Fibroblast of lung (primary cell): ENCODE measurements at regions not wholly inside any gene's neighbourhood (a gene's known extent, or its start where the extent isn't known, plus 50 kb on each side); places are given as distances from the start of the nearest gene placed in this dataset.

Experiments
- EZH2 ChIP-seq: IDR thresholded peaks from 2 replicates; pipeline ENCODE4 v1.5.1; 2012; ENCODE audit warnings: low read length, control low read depth, mild to moderate bottlenecking; ENCODE audit errors: missing control alignments
- TF ChIP-seq, protein P1 (sequence below), 2 donors: IDR thresholded peaks in 1 of 2; conservative IDR thresholded peaks in 1 of 2; 1 replicate in 1 of 2; 2 replicates in 1 of 2; pipeline ENCODE4 v1.5.1; 2011 to 2012; ENCODE audit warnings: low read length in 2 of 2, control low read depth in 1 of 2, inconsistent platforms in 1 of 2, low read depth in 1 of 2, mild to moderate bottlenecking in 1 of 2

DNA sequence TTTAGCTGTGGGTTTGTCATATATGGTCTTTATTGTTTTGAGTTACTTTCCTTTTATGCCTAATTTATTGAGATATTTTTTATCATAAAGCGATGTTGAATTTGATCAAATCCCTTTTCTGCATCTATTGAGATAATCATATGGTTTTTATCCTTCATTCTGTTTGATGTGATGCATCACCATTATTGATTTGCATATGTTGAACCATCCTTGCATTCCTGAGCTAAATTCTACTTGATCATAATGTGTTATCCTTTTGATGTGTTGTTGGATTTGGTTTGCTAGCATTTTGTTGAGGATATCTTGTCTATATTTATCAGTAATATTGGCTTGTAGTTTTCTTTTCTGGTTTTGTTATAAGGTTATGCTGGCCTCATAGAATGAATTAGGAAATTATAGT, 308.5 kb downstream of the ADCYAP1 start:
- TF ChIP-seq, protein P1, sequence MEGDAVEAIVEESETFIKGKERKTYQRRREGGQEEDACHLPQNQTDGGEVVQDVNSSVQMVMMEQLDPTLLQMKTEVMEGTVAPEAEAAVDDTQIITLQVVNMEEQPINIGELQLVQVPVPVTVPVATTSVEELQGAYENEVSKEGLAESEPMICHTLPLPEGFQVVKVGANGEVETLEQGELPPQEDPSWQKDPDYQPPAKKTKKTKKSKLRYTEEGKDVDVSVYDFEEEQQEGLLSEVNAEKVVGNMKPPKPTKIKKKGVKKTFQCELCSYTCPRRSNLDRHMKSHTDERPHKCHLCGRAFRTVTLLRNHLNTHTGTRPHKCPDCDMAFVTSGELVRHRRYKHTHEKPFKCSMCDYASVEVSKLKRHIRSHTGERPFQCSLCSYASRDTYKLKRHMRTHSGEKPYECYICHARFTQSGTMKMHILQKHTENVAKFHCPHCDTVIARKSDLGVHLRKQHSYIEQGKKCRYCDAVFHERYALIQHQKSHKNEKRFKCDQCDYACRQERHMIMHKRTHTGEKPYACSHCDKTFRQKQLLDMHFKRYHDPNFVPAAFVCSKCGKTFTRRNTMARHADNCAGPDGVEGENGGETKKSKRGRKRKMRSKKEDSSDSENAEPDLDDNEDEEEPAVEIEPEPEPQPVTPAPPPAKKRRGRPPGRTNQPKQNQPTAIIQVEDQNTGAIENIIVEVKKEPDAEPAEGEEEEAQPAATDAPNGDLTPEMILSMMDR (conservative IDR thresholded peaks at IDR 0.05 in 1 of 2, IDR thresholded peaks at IDR 0.05 in 1 of 2; ENCODE audit: low read depth in 1 of 2, low read length in 2 of 2): no peak
- TF ChIP-seq EZH2: no peak
